Epithelial cell of esophagus (primary cell): ENCODE measurements at regions not wholly inside any gene's neighbourhood (a gene's known extent, or its start where the extent isn't known, plus 50 kb on each side); places are given as distances from the start of the nearest gene placed in this dataset.
A peak's percentile ranks its signal among the peaks of the same experiment; 100 is the strongest.

Source experiments
- DNase-seq: peaks from one replicate; pipeline ENCODE4 v3.0.0; 2010; ENCODE audit warnings: low read depth
- H3K4me3 ChIP-seq: 2 replicates; pipeline ENCODE4 v1.5.1; 2011; ENCODE audit warnings: mild to moderate bottlenecking, low read length, control low read depth
- CTCF ChIP-seq: IDR thresholded peaks from 2 replicates; pipeline ENCODE4 v1.5.1; 2011; ENCODE audit warnings: low read depth, mild to moderate bottlenecking, low read length, control low read depth, inconsistent platforms; ENCODE audit not compliant: insufficient read depth; ENCODE audit errors: missing control alignments

- H3K4me3 ChIP-seq, result no peak overlapping the region
- no peak for TF ChIP-seq CTCF
- no peak for DNase-seq
Measured at GRCh38 chr16:65541646-65542045, 419.8 kb upstream of the CDH11 start.

GRCh38 chr16:65540901-65541300 lies 419.0 kb upstream of the CDH11 start:
- no peak for DNase-seq
- TF ChIP-seq CTCF, result no peak
- no peak overlapping the region for H3K4me3 ChIP-seq

GRCh38 chr16:65538976-65539375 lies 417.1 kb upstream of the CDH11 start:
- no peak overlapping the region for H3K4me3 ChIP-seq
- TF ChIP-seq CTCF, result no peak
- DNase-seq, result peak; percentile 26

GRCh38 chr16:65537336-65537735 lies 415.5 kb upstream of the CDH11 start:
- no peak for TF ChIP-seq CTCF
- no peak for DNase-seq
- H3K4me3 ChIP-seq, result no peak overlapping the region

GRCh38 chr16:65534121-65534528 lies 412.3 kb upstream of the CDH11 start:
- peak; percentile 85 for DNase-seq
- H3K4me3 ChIP-seq, result no peak overlapping the region
- TF ChIP-seq CTCF, result no peak

- no peak for DNase-seq
- H3K4me3 ChIP-seq, result no peak overlapping the region
- TF ChIP-seq CTCF, result no peak
Measured at GRCh38 chr16:65532846-65533245, 411.0 kb upstream of the CDH11 start.

GRCh38 chr16:65532258-65532657 lies 410.4 kb upstream of the CDH11 start:
- no peak overlapping the region for H3K4me3 ChIP-seq
- no peak for DNase-seq
- TF ChIP-seq CTCF, result no peak
